IPS-18c (cell line): ENCODE measurements at regions not wholly inside any gene's neighbourhood (a gene's known extent, or its start where the extent isn't known, plus 50 kb on each side); places are given as distances from the start of the nearest gene placed in this dataset.

Experiments used
- H3K4me3 ChIP-seq: 2 replicates; pipeline ENCODE4 v1.7.0; 2013; ENCODE audit warnings: low read depth, mild to moderate bottlenecking, low read length, moderate library complexity; ENCODE audit not compliant: insufficient read depth
- H3K9me3 ChIP-seq: one replicate; pipeline ENCODE4 v1.6.1; 2013; ENCODE audit warnings: mild to moderate bottlenecking, low read length, moderate library complexity; ENCODE audit not compliant: control insufficient read depth, insufficient read depth

DNA sequence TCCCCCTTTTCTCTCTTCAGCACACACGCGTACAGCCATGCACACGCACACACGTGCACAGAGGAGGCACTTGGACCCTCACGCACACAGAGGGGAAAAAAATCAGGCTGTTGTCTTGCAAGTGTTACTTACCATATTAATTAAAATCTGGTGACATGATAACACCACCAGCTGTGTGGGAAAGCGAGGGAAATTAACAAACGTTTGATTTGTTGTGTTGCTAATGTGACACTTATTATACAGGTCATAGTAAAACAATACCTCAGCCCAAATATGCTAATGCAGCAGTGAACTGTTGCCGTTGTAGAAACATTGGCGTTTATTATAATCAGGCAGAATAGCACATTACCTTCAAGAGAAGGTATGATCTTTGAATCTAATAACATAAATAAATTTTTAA, 211.7 kb downstream of the TEX29 start:
- Histone ChIP-seq H3K4me3 (no peak overlapping the region), H3K9me3 (no peaks in the 10 kb centered on the region)

DNA sequence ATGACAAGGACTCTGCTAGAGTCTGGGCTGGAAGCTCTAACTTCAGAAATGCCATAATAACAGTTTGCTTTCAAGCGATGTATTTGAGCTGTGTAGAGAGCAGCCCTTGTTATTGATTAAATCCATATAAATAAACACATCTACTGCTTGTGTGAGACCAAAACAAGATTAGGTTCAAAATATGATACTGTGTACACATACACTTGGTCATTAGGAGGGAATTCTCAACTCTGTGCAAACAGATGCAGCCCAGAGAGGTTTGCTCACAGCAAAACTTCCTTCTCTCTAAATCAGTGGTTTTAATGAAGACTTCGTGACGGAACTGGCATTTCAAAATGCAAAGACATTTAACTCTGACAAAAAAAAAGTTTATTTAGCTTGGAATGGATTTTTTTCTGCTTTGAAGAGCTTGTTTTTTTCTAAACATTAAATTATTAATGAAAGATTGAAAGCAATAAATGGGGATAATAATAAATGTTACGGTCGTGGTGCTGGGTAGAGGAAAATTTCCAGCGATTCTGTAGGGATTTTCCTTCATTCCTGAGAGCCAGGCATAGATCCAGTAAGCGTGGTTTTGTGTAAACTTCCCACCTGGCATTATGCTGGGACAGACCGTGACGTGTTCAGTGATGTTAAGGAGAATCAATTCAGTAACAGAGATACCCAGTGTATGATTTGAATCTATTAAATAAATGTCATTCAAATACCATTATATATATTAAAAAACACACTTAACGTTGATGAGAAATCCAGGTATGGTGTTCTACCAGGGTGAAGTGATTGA, 213.7 kb downstream of the TEX29 start:
- Histone ChIP-seq H3K9me3 (no peaks in the 10 kb centered on the region), H3K4me3 (no peak overlapping the region; the same call in 1 of the 2 replicates)

DNA sequence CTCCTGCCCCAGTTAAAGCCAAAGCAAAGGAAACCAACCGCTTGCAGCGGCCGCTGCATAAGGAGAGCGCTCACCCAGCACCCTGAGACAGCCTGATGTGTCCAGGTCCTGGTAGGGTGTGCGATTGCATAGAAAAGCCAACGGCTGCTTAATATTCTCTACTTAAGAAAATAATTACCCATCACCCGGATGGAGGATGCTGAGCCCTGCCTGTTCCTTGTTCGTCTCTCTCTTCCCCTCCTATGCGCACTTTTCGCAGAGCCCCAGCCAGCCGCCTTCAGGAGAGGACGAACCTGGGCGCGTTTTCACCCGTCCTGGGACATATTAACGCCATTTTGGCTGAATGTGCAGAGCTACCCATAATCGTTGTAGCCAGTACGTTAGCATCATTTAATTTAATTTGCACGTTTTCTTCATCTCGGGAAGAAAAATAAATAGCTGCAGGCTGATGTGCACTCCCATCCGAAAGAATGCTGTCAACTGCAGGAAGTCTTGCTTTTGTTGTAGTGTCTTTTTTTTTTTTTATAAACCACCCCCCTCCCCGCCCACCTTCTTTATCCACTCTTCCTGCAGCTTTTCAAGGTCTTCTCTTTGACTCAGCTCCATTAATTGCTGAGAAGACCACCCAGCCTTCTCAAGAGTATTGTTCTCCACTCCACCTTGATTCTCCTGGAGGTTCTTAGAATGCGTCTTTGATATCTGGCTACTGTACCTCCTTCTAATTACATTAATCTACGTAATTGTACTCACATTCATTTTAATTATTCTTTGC, 214.5 kb downstream of the TEX29 start:
- Histone ChIP-seq H3K9me3 (no peaks in the 10 kb centered on the region), H3K4me3 (peak overlapping the region; percentile 32)

DNA sequence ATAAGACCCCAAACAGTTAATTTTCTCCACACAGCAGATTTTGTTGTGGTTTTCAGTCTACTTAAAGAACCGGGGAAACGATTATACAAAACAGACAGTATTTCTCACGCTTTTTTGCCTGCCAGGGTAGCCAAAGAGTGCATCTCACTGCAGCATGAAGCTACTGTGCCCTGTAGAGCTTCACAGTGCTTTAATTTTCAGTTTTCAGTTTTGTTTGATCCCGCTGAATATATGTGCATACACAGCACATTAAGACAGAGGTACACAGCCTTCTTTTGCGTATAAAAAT, 215.0 kb downstream of the TEX29 start:
- Histone ChIP-seq H3K9me3 (no peaks in the 10 kb centered on the region), H3K4me3 (no peak overlapping the region)

DNA sequence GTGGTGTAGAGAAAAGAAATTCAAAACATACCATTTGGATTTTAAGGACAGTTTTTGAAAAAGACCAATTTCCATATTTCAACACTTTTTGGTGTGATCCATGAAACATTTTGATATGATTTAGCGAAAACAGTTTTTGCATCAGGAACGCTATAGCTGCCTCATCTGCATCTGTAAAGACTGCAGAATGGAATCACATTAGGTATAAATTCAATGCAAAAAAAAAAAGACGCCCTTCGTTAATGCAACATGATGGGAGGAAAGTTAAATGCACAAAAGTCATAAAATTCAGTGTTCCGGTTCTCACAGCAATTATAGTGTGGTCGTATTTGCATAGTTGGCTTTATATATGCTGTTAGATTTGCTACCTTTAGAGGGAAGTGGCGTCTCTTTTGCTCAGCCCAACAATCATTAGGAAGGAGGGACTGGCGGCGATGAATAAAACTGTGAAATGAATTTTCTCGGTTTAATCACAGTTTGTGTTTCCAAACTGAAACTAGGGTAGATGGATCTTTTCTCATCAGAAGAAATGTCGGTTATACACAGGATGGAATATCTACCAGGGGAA, 215.7 kb downstream of the TEX29 start:
- Histone ChIP-seq H3K9me3 (no peaks in the 10 kb centered on the region), H3K4me3 (no peak overlapping the region)

DNA sequence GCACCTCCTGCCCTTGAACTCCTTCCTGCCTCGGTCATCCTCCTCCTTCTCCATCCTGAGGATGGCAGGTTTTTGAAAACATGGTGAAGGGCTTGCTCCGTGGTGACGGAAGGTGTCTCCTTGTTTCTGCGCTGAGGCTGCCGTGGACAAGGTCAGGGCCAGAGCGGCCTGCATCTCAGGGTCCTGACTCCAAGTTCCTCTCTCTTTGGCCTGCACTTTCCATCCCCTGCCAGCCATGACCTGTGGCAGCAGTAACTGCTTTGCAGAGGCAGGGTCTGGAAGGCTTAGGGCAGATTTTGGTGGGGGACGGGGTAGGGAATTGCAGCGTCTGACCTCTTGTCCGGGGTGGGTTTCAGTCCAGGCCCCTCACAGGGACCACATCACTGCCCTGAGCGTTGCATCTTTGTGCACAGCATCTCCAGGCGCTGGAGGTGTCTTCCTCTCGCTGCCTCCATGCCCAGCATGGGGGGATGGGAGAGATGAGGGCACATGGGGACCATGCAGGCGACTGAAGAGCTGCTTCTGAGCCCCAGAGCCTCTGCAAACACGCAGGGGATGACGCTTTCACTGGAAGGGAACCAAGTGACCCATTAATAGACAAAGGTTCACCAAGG, 216.8 kb downstream of the TEX29 start:
- H3K4me3 ChIP-seq = no peak overlapping the region
- no peaks in the 10 kb centered on the region for H3K9me3 ChIP-seq

DNA sequence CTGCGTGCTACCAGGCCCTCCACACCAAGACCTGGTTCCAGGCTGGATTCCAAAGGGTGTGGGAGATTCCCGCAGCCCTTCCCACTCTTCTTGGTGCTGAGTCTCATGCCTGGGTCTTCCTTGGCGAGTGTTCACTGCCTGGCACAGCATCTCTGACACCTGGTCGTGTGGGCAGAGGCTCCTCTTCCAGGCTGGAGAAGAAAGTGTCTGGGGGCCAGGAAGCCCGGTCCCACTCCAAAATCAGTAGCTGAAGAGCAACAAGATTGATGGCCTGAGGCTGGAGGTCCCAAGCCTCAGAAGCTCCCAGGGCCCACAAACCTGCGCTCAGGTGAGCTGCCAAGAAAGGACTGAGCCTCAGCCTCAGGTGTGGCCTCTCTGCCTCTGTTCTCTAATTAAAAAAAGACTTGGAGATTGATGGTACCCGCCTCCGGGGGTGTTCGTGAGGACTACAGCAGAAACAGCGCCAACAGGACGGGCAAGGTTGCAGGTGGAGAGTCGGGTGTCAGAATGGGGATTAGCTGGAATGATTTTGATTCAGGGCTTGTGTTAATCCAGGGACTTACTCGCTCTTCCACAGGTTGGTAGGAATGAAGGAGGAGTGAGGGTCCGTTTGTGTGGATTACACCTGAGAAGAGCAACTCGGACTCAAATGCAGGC, 217.5 kb downstream of the TEX29 start:
- H3K4me3 ChIP-seq = no peak overlapping the region
- no peaks in the 10 kb centered on the region for H3K9me3 ChIP-seq

DNA sequence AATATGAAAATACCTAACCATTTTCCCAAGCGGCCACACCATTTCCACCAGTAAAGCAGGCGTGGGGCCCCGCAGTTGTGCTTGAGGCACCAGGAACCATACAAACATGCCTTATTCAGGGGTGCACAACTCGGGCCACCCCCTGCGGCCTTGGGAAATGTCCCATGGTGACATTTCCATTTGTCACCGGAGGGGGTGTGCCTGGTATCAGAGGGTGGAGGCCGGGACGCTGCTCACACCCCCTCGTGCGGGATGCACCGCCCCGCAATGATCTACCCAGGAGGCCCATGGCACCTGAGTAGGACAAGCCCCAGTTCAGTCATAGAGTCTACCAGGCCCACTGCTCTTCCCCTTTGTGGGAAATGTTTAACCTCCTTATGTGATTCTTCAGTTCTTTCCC, 218.8 kb downstream of the TEX29 start:
- H3K4me3 ChIP-seq = no peak overlapping the region
- H3K9me3 ChIP-seq = no peaks in the 10 kb centered on the region

DNA sequence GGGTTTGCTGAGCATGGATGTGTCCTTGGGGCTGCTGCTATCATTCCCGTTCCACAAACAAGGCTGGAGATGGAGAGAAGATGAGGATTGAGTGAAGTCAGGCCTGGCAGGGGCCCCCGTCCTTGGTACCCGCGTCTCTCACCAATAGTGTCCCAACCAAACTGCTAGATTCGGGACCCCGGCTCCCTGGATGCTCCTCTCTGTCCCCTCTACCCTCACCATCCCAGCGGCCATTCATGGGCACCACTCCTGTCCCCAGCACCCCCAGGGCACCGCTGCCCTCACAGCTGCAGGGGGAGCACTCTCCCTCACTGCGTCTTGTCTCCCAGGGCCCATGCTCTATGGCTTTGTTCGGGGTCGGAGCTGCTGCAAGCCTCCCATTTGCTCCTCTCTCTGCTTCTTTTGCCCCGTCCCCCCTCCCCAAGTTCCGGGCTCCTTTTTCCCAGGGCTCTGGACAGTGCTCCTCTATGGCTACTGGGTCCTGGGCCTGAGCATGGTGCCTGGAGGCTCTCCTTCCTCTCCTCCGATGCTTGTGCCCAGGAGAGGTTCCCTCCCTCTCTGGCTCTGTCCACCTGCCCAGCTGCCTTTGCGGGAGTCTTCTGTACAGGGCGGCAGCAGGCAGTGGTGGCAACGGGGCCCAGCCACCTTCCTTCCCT, 219.5 kb downstream of the TEX29 start:
- Histone ChIP-seq H3K4me3 (no peak overlapping the region), H3K9me3 (no peaks in the 10 kb centered on the region)

DNA sequence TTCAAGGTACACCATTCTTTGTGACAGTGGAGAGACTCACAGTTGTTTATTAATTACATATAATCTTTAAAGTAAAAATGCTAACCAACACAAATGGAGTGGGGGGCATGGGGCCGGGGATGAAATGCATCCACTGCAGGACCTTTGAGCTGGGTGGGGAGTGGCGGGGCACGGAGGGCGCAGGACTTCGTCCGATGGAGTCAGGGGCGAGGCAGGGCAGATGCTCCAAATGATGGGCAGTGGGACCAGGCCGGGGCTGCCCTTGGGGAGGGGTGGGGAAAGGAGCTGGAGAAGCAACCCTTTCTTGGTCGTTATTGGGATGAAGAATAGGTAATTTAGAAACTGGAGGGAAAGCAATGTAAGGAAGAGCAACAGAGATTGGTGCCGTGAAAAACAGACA, 220.0 kb downstream of the TEX29 start:
- no peak overlapping the region for H3K4me3 ChIP-seq

DNA sequence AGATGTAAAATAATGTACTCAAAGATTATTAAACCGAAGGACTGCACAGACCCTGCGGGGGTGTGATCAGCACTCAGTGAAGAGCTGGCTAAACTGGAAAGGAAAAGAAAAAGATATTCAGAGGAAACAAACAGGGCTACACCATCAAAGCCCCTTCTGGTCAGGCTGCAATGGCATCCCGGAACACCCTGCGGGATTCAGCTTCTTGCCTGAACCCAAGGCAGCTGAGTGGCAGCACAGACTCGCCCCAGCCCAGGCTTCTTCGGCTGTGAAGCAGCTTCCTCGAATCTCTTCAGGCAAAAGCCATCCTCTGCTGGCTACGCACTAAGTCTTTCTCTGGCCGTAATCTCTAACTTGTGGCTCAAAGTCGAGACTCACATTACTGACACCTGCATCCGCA, 220.9 kb downstream of the TEX29 start:
- Histone ChIP-seq H3K4me3 (no peak overlapping the region), H3K9me3 (no peaks in the 10 kb centered on the region)

More for the DNA sequence above, 220.0 kb downstream of the TEX29 start:
- H3K9me3 ChIP-seq = no peaks in the 10 kb centered on the region

DNA sequence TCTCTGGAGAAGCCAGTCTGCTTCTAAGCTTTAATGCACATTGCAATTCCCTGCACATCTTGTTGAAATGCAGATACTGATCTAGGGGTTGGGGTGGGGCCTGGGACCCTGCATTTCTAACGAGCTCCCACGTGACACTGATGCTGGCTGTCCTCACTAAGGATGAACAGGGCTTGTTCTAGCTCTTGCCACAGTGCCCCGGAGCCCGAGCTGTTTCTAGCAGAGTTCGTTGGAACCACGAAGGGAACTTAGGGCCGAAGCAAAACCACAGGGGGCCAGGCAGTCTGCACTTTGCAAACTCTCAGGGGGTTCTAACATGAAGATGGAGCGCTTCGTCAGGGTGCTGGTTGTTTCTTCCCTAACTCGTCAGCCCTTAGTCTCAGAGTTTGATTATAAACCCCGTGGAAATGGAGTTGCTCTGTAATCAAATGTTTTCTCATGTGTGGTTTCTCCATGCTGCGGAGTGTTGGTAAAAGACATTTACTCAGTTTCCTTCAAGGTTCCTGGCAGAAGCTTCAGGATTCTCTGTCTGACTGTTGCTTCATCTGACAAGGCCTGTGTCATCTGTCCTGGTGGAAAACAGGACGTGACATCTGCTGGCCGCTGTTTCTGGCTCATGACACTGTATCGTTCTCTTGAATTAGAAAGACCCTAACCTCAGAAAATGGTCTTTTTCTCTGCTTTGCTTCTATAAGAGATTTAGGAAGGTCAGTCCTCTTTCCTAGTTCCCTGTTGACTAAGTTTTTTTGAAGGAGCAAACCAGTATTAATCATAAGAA, 221.5 kb downstream of the TEX29 start:
- Histone ChIP-seq H3K4me3 (no peak overlapping the region), H3K9me3 (no peaks in the 10 kb centered on the region)

DNA sequence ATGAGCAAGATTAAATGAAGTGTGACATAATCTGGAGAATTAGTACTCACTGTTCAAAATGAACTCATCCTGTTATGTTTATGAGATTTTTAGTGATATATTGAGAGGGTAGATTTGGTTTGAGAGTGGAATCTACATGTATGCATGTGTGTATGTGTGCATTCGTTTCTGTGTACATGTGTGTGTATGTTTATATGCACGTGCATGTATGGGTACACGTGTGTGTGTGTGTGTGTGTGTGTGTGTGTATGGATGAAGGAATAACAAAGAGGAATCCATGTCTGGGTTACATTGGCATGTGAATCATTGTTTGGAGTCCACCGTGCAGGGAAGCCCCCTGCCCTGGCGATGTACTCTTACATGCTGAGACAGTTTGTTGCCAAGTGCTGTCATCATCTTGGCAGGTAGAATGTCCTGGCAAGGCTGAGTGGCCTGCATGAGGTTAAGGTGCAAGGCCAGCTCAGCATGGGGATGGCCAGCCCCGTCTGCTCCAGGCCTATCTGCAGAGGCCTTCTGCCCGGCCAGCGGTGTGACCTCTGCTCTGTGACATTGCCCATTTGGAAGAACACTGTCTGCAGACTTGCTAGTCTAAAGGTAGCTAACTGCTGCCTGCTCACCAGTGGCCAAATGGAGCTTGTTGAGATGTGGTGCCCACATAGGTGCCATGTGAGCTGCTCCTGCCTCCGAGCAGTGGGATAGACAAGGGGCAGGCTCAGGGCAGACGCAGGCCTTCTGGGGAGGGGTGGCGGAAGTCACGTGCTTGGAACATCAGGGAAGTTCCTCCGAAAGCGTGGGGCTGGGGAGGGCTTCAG, 222.3 kb downstream of the TEX29 start:
- no peaks in the 10 kb centered on the region for H3K9me3 ChIP-seq
- no peak overlapping the region for H3K4me3 ChIP-seq

DNA sequence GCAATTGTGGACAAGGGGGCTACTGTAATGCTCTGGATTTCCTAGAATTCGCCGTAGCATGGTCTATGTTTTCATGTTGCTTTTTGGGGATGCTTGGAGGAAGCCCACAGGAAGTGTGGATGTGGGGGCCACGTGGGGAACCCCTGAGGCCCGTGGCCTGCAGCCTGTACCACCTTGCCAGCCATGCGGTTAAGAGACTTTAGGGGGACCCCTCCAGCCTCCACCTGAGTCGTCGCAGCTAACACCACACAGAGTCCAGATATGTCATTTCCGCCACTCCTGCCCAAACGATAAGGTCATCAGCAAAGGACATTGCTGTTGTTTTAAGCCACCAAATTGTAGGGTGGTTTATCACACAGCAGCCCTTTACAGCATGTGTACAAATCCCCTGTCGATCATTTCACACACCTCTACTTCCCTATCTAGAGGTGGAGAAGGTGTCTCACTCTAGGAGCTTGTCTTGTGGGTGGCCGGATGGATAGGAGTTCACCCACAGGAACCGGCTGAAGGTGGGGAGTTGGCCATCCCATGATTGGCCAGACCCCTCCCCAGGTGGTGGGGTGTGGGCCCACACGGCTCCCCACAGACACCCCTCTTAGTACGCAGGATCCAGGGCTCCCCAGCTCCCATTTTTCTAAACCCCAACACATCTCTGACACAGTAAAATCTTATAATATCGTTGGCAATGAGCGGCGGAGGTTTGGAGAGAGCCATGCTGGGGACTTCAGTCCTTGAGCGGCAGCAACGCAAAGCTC, 226.7 kb downstream of the TEX29 start:
- Histone ChIP-seq H3K4me3 (no peak overlapping the region), H3K9me3 (no peaks in the 10 kb centered on the region)

DNA sequence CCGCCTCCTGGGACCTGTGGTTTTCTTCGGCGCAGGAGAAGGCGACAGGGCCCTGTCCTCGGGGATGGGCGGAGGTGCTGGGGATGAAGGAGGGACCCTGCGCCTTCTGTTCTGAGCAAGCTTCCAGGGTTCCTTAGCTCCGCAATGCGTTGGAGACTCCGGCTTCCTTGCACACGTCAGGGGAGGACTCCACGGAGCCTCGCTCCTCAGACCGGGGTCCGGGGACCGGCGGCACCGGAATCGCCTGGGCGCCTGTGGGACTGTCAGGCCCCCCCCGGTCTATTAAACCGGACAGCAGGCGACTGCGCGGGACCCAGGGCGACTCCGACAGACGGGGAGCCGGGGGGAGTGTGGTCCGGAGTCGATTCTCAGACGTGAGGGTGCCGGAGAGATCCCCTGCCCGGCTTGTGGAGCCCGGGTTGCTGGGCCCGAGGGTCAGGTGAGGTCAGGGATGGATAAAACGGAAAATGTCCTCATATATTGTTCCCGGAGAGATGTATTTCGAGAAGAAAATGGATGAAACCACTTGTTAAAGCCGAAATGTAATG, 227.4 kb downstream of the TEX29 start:
- no peak overlapping the region for H3K4me3 ChIP-seq
- no peaks in the 10 kb centered on the region for H3K9me3 ChIP-seq
